KBM-7 (cell line): ENCODE measurements at regions not wholly inside any gene's neighbourhood (a gene's known extent, or its start where the extent isn't known, plus 50 kb on each side); places are given as distances from the start of the nearest gene placed in this dataset.

Experiments used
- DNase-seq: peaks from one replicate; pipeline ENCODE4 v3.0.0-alpha.2; 2015
- in situ Hi-C: fragments of 300-500 bp; cut with MboI; formaldehyde crosslinking; loops from 2 replicates; pipeline ENCODE4 v1.14.3; 2020; ENCODE audit warnings: low sequenced_read_pairs, low pct_unique_long_range_greater_than_20kb, mixed read lengths

DNA sequence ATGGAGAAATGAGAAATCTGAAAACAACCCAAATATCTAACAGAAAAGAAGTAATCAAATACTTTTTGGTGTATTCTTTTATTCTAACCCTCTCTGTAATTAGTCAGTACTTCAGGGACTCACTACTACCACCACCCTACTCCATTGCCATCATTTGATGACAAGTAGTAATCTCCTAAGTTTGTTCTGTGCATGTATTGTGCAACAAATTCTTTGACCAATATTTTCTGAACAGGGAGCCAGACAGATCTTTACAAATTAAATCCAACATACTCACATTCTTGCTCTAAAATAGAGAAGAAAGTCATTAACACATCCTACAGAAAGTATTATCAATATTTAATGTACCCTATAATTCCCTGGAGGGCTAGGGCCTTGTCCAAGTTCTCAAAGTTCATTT is 1416.4 kb downstream of the DSC3 start:
- no peak for DNase-seq
- in situ Hi-C loops: no loop called here

GRCh38 chr18:29616867-29617266 is 1425.7 kb downstream of the DSC3 start:
- no peak for DNase-seq
- in situ Hi-C loops: no loop called here

DNA sequence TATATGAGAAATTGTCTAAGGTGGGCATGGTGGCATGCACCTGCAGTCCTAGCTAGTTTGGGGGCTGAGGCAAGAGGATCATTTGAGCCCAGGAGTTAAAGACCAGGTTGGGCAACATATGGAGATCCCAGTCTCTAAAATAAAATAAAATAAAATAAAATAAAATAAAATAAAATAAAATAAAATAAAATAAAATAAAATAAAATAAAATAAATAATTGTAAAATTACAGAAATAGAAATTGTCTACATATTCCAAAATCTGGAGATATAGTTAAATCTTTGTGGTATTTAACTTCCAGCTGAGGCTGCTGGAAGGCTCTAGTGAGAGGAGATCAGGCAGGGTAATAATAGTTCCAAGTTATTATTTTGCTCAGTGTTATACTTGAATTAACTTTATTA is 1432.1 kb upstream of the CDH2 start:
- in situ Hi-C loops: no loop called here
- DNase-seq: no peak

DNA sequence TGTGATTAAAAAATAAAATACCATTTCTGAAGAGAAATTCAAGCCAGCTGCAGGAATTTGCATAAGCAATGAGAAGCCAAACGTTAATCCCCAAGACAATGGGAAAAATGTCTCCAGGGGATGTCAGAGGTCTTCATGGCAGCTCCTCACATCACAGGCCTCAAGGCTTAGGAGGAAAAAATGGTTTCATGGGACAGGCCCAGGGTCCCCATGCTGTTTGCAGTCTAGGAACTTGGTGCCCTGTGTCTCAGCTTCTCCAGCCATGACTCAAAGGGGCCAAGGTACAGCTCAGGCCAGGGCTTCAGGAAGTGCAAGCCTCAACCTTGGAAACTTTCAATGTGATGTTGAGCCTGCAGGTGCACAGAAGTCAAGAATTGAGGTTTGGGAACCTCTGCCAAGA is 1428.4 kb upstream of the CDH2 start:
- no peak for DNase-seq
- in situ Hi-C loops: no loop called here

DNA sequence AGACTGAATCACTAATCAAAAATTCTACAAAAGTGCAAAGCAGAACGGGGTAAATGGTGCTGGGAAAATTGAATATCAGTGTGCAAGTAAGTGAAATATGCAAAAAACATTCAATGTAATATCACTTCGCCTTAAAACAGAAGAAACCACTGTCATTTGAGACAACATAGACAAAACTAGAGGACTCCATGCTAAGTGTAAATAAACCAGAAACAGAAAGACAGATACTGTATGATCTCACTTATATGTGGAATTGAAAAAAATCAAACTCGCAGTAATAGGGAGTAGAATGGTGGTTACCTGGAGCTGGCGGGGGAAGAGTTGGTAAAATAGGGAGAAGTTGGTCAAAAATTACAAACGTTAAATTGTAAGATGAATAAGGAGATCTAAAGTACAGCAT is 1420.0 kb upstream of the CDH2 start:
- in situ Hi-C loops: no loop called here
- peak; percentile 46 for DNase-seq

DNA sequence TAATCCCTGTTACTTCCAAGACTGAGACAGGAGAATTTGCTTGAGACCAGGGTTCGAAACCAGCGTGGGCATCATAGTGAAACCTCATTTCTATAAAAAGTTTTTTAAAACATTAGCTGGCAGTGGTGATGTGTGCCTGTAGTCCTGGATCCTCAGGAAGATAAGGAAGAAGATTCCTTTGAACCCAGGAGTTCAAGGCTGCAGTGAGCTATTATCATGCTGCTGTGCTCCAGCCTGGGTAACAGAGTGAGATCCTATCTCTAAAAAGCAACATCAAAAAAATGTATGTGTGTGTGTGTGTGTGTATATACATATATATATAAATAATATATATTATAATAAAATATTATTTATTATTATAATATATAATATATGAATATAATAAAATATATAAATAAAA is 1417.6 kb upstream of the CDH2 start:
- DNase-seq: peak; percentile 36
- in situ Hi-C loops: no loop called here

DNA sequence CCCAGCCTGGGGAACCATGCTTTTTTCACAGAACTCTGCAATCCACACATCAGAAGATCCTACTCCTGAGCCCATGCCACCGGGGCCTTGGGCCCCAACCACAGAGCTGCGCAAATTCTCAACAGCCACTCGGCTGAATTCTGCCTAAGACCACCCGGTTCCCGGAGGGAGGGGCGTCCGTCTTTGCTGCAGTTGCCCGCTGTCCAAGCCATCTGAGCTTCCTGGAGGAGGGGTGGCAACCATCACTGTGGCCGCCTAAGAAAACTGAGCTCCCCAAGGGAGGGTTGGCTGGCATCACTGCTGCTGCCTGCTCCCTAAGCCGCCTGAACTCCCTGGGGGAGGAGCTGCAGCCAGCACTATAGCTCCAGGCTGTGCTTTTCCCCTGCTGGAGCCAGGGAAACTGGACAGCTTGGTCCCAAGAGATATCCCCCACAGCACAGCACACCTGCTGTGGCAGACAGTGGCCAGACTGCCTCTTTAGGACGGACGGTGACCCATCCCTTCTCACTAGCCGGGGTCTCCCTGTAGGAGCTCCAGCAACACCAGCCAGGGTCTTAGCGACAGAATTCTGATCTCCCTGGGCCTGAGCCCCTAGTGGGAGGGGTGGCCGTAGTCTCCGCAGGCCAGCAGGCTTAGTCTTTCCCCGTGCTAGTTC is 1411.6 kb upstream of the CDH2 start:
- no peak for DNase-seq
- in situ Hi-C loops: no loop called here

DNA sequence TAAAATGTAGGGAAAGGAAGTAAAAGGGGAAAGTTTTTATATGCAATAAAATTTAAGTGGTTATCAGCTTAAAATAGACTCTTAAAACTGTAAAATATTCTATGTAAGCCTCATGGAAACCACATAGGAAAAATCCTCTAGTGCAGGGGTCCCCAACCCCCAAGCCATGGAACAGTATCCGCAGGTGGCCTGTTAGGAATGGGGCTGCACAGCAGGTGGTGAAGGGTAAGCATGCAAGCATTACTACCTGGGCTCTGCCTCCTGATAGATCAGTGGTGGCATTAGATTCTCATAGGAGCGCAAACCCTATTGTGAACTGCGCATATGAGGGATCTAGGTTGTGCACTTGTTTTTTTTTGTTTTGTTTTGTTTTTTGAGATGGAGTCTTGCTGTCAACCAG is 1409.3 kb upstream of the CDH2 start:
- in situ Hi-C loops: no loop called here
- DNase-seq: no peak

DNA sequence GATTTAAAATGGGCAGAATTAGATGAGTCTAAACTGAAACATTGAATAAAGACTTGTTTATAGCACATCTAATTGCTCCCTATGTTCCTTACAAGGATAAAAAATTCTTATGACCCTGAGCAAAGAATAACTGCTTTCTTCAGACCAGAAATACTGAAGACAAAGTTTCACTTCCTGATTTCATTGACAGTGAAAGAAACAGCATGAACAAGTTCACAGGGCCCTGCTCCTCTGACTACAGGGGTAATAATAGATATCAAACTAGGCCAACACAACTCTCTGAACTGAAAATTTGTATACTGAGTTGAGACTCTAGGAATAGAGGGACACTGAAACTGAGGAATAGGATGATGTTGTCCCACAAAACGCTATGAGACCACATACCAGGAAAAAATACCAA is 1383.3 kb upstream of the CDH2 start:
- no peak for DNase-seq
- in situ Hi-C loops: no loop called here

- in situ Hi-C loops: no loop called here
- DNase-seq: no peak
These were observed 1379.1 kb upstream of the CDH2 start for GRCh38 chr18:29556070-29556469.

- no peak for DNase-seq
- in situ Hi-C loops: no loop called here
These were observed 1372.8 kb upstream of the CDH2 start for GRCh38 chr18:29549759-29550158.

- DNase-seq: no peak
- in situ Hi-C loops: no loop called here
These were observed 1370.7 kb upstream of the CDH2 start for GRCh38 chr18:29547626-29548025.

DNA sequence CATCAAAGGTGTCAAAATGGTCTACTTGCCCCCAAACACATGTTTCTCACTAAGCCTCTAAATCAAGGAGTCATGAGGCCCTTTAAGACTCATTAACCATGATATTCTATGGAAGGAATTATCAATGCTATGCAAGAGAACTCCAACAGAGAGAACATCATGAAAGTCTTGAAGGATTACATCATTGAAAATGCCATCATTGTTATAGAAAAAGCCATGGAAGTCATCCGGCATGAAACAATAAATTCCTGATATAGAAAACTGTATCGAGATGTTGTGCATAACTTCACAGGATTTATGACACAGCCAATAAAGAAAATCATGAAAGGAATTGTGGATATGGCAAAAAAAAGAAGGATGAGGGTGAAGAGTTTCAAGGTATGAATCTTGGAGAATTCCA is 1363.6 kb upstream of the CDH2 start:
- in situ Hi-C loops: no loop called here
- DNase-seq: no peak

- in situ Hi-C loops: no loop called here
- DNase-seq: no peak
These were observed 1354.8 kb upstream of the CDH2 start for GRCh38 chr18:29531746-29532145.

GRCh38 chr18:29523371-29523770 is 1346.4 kb upstream of the CDH2 start:
- in situ Hi-C loops: no loop called here
- no peak for DNase-seq

GRCh38 chr18:29512761-29513160 is 1335.8 kb upstream of the CDH2 start:
- in situ Hi-C loops: no loop called here
- no peak for DNase-seq

DNA sequence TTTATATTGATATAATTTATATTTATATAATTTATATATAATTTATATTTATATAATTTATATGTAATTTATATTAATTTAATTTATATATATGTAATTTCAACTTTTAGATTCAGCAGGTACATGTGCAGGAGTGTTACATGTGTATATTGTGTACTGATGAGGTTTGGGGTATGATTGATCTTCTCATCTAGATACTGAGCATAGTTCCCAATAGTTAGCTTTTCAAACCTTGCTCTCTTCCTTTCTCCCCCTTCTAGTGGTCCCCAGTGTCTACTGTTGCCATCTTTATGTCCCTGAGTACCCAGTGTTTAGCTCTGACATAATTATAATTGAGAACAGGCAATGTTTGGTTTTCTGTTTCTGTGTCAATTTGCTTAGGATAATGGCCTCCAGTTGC is 1335.3 kb upstream of the CDH2 start:
- in situ Hi-C loops: no loop called here
- peak; percentile 8 for DNase-seq

GRCh38 chr18:29501952-29502351 is 1325.0 kb upstream of the CDH2 start:
- in situ Hi-C loops: no loop called here
- no peak for DNase-seq

DNA sequence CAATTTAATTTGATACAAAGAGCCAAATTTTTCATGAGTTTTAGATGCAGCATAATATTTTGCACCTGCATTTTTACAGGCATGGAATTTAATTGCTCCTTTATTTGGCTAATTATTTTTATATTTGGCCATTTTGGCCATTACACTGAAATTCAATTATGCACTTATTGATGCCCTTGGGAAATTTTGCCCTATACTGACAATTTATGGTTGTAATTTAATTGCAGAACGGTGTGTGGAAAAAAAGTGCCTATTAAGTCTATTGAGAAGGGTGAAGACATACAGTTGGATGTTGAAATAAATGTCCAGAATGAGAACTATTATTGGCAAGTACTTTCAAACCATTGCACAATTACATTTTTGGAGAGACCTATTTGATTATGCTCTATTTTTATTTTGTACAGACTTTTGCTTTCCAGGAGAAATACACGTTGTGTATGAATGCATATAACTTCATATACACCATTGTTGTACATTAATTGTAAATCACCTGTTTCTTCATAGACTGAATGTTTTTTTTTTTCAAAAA is 1319.3 kb upstream of the CDH2 start:
- in situ Hi-C loops: no loop called here

GRCh38 chr18:29494371-29494770 is 1317.4 kb upstream of the CDH2 start:
- DNase-seq: no peak
- in situ Hi-C loops: no loop called here

More for the DNA sequence above, 1319.3 kb upstream of the CDH2 start:
- no peak for DNase-seq

- no peak for DNase-seq
- in situ Hi-C loops: no loop called here
These were observed 1315.0 kb upstream of the CDH2 start for GRCh38 chr18:29491907-29492306.
